ENCODE measurements at regions not wholly inside any gene's neighbourhood (a gene's known extent, or its start where the extent isn't known, plus 50 kb on each side); places are given as distances from the start of the nearest gene placed in this dataset.

- Histone ChIP-seq H3K9ac (ENCODE audit: low read length) (no peak overlapping the region), H3K4me3 (ENCODE audit: low read length) (no peak overlapping the region), H3K27ac (ENCODE audit: low read length) (no peak overlapping the region), H3K4me2 (ENCODE audit: low read length) (no peak overlapping the region), H3K79me2 (ENCODE audit: low read length) (no peaks in the 10 kb centered on the region), H3K4me1 (ENCODE audit: low read length) (peaks cover 5% of the 10 kb centered on the region; the same call in 1 of the 2 replicates), H3K9me3 (ENCODE audit: insufficient read depth, low read length) (no peaks in the 10 kb centered on the region), H2AFZ (ENCODE audit: low read depth, low read length) (no peak overlapping the region), H3K27me3 (ENCODE audit: low read depth, low read length) (no peaks in the 10 kb centered on the region), H4K20me1 (ENCODE audit: insufficient read depth, low read length) (no peaks in the 10 kb centered on the region), H3K36me3 (replicated peaks; ENCODE audit: low read depth, low read length) (no peaks in the 10 kb centered on the region)
- TF ChIP-seq EZH2phosphoT487 (IDR thresholded peaks at IDR 0.05; ENCODE audit: low read depth) (no peak), CTCF (IDR thresholded peaks at IDR 0.05; ENCODE audit: low read depth, low read length) (no peak)
Observed at GRCh38 chr4:102427371-102427998, 73.7 kb upstream of the NFKB1 start.

GRCh38 chr4:102428122-102428521 is 73.0 kb upstream of the NFKB1 start:
- no peak overlapping the region for H2AFZ ChIP-seq (ENCODE audit: low read depth, low read length)
- H3K9ac ChIP-seq (ENCODE audit: low read length) = no peak overlapping the region
- no peaks in the 10 kb centered on the region for H3K36me3 ChIP-seq (replicated peaks; ENCODE audit: low read depth, low read length)
- no peaks in the 10 kb centered on the region for H4K20me1 ChIP-seq (ENCODE audit: insufficient read depth, low read length)
- TF ChIP-seq EZH2phosphoT487 (IDR thresholded peaks at IDR 0.05; ENCODE audit: low read depth) (no peak), CTCF (IDR thresholded peaks at IDR 0.05; ENCODE audit: low read depth, low read length) (no peak)
- no peaks in the 10 kb centered on the region for H3K9me3 ChIP-seq (ENCODE audit: insufficient read depth, low read length)
- peaks cover 5% of the 10 kb centered on the region; the same call in 1 of the 2 replicates for H3K4me1 ChIP-seq (ENCODE audit: low read length)
- H3K4me2 ChIP-seq (ENCODE audit: low read length) = no peak overlapping the region
- H3K27me3 ChIP-seq (ENCODE audit: low read depth, low read length) = no peaks in the 10 kb centered on the region
- no peaks in the 10 kb centered on the region for H3K79me2 ChIP-seq (ENCODE audit: low read length)
- no peak overlapping the region for H3K4me3 ChIP-seq (ENCODE audit: low read length)
- no peak overlapping the region for H3K27ac ChIP-seq (ENCODE audit: low read length)

GRCh38 chr4:102429553-102429952 is 71.6 kb upstream of the NFKB1 start:
- H3K4me3 ChIP-seq (ENCODE audit: low read length) = no peak overlapping the region

GRCh38 chr4:102430461-102430910 is 70.7 kb upstream of the NFKB1 start:
- Histone ChIP-seq H3K4me1 (ENCODE audit: low read length) (peaks cover 5% of the 10 kb centered on the region; the same call in 1 of the 2 replicates), H3K4me2 (ENCODE audit: low read length) (peak overlapping the region; percentile 90), H3K4me3 (ENCODE audit: low read length) (peak overlapping the region; percentile 89), H3K27ac (ENCODE audit: low read length) (no peak overlapping the region; the same call in 1 of the 2 replicates), H3K36me3 (replicated peaks; ENCODE audit: low read depth, low read length) (no peaks in the 10 kb centered on the region), H3K9ac (ENCODE audit: low read length) (peak overlapping the region; percentile 74), H4K20me1 (ENCODE audit: insufficient read depth, low read length) (no peaks in the 10 kb centered on the region), H2AFZ (ENCODE audit: low read depth, low read length) (peak overlapping the region; percentile 89), H3K79me2 (ENCODE audit: low read length) (no peaks in the 10 kb centered on the region), H3K27me3 (ENCODE audit: low read depth, low read length) (no peaks in the 10 kb centered on the region), H3K9me3 (ENCODE audit: insufficient read depth, low read length) (no peaks in the 10 kb centered on the region)
- no peak for TF ChIP-seq CTCF (IDR thresholded peaks at IDR 0.05; ENCODE audit: low read depth, low read length)
- TF ChIP-seq EZH2phosphoT487 (IDR thresholded peaks at IDR 0.05; ENCODE audit: low read depth) = no peak

More at GRCh38 chr4:102429553-102429952, 71.6 kb upstream of the NFKB1 start:
- Histone ChIP-seq H4K20me1 (ENCODE audit: insufficient read depth, low read length) (no peaks in the 10 kb centered on the region), H3K27me3 (ENCODE audit: low read depth, low read length) (no peaks in the 10 kb centered on the region), H3K4me2 (ENCODE audit: low read length) (no peak overlapping the region), H3K9me3 (ENCODE audit: insufficient read depth, low read length) (no peaks in the 10 kb centered on the region), H3K36me3 (replicated peaks; ENCODE audit: low read depth, low read length) (no peaks in the 10 kb centered on the region), H3K79me2 (ENCODE audit: low read length) (no peaks in the 10 kb centered on the region), H3K27ac (ENCODE audit: low read length) (no peak overlapping the region), H3K9ac (ENCODE audit: low read length) (no peak overlapping the region), H2AFZ (ENCODE audit: low read depth, low read length) (no peak overlapping the region), H3K4me1 (ENCODE audit: low read length) (peaks cover 5% of the 10 kb centered on the region; the same call in 1 of the 2 replicates)
- TF ChIP-seq CTCF (IDR thresholded peaks at IDR 0.05; ENCODE audit: low read depth, low read length) (no peak), EZH2phosphoT487 (IDR thresholded peaks at IDR 0.05; ENCODE audit: low read depth) (no peak)

Data from OCI-LY3 (cell line).